GM23248 (cell line): ENCODE measurements at regions not wholly inside any gene's neighbourhood (a gene's known extent, or its start where the extent isn't known, plus 50 kb on each side); places are given as distances from the start of the nearest gene placed in this dataset.

ENCODE experiments used
- DNase-seq: peaks from one replicate; pipeline ENCODE4 v3.0.0-alpha.2; 2015
- H2AFZ ChIP-seq: fragments of 200-600 bp; sonication (generic); 2 replicates; pipeline ENCODE4 v1.6.1; 2016; ENCODE audit warnings: antibody characterized with exemption
- H3F3A ChIP-seq: fragments of 200-600 bp; sonication (generic); 2 replicates; pipeline ENCODE4 v1.6.1; 2016; ENCODE audit warnings: mild to moderate bottlenecking, antibody characterized with exemption, mixed run types; ENCODE audit not compliant: insufficient read depth
- H3K27ac ChIP-seq: fragments of 200-600 bp; sonication (generic); 2 replicates; pipeline ENCODE4 v1.5.1; 2016; ENCODE audit warnings: mild to moderate bottlenecking
- H3K27me3 ChIP-seq: fragments of 200-600 bp; sonication (generic); replicated peaks from 2 replicates; pipeline ENCODE4 v1.6.1; 2016; ENCODE audit warnings: mild to moderate bottlenecking; ENCODE audit not compliant: insufficient read depth
- H3K36me3 ChIP-seq: fragments of 200-600 bp; sonication (generic); 2 replicates; pipeline ENCODE4 v1.6.1; 2016; ENCODE audit warnings: low read depth, mild to moderate bottlenecking
- H3K4me1 ChIP-seq: fragments of 200-600 bp; sonication (generic); 2 replicates; pipeline ENCODE4 v1.6.1; 2016; ENCODE audit warnings: mild to moderate bottlenecking; ENCODE audit not compliant: insufficient read depth
- H3K4me2 ChIP-seq: fragments of 200-600 bp; sonication (generic); one replicate; pipeline ENCODE4 v1.6.1; 2016; ENCODE audit warnings: mild to moderate bottlenecking; ENCODE audit not compliant: unreplicated experiment
- H3K4me3 ChIP-seq: fragments of 200-600 bp; sonication (generic); 2 replicates; pipeline ENCODE4 v1.5.1; 2016; ENCODE audit warnings: mild to moderate bottlenecking
- H3K79me2 ChIP-seq: fragments of 200-600 bp; sonication (generic); 2 replicates; pipeline ENCODE4 v1.6.1; 2016; ENCODE audit warnings: mild to moderate bottlenecking; ENCODE audit not compliant: insufficient read depth
- H3K9ac ChIP-seq: fragments of 200-600 bp; sonication (generic); 2 replicates; pipeline ENCODE4 v1.6.1; 2016; ENCODE audit warnings: mild to moderate bottlenecking
- H3K9me2 ChIP-seq: fragments of 200-600 bp; sonication (generic); 2 replicates; pipeline ENCODE4 v1.6.1; 2016; ENCODE audit warnings: mixed run types, mild to moderate bottlenecking, moderate library complexity; ENCODE audit not compliant: insufficient read depth
- H3K9me3 ChIP-seq: fragments of 200-600 bp; sonication (generic); one replicate; pipeline ENCODE4 v1.6.1; 2017; ENCODE audit warnings: low read depth
- H4K20me1 ChIP-seq: fragments of 200-600 bp; sonication (generic); 2 replicates; pipeline ENCODE4 v1.6.0; 2016; ENCODE audit not compliant: insufficient read depth
- EZH2 ChIP-seq: fragments of 200-600 bp; sonication (generic); IDR thresholded peaks from 2 replicates; pipeline ENCODE4 v1.6.1; 2018; ENCODE audit warnings: antibody characterized with exemption, mild to moderate bottlenecking; ENCODE audit not compliant: insufficient read depth, poor library complexity, severe bottlenecking
- EZH2phosphoT487 ChIP-seq: fragments of 200-600 bp; sonication (generic); IDR thresholded peaks from 2 replicates; pipeline ENCODE4 v1.6.1; 2018; ENCODE audit warnings: antibody characterized with exemption, moderate library complexity, mild to moderate bottlenecking, low read depth; ENCODE audit not compliant: insufficient read depth
- WGBS, 2 experiments: methylation state at CpG; one replicate each; pipeline ENCODE4 v1.1.6; 2015 to 2017; ENCODE audit warnings: low lambda C conversion rate in 2 of 2, low coverage in 1 of 2; ENCODE audit errors: missing lambda C conversion rate in 2 of 2; 5-methylcytosine and 5-hydroxymethylcytosine counted together
- in situ Hi-C: fragments of 300-500 bp; cut with MboI; formaldehyde crosslinking; loops from 2 replicates; pipeline ENCODE4 v1.15.0; 2020

DNA sequence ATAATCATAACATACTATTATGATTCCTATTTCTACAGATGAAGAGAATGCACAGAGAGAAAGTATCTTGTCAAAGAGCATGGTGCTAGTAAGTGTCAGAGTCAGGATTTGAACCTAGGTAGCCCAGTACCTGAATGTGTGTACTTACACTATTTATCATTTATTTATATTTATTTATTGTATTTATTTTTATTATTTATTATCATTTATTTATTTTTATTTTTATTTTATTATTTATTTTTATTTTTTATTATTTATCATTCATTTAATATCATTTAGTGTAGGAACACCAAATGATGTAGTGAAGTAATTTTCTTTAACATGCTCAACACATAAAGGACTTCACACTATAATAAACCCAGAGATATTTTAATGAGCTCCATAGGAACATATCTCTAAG, 209.4 kb upstream of the ZFP42 start:
- H3K27me3 ChIP-seq: no peaks in the 10 kb centered on the region
- in situ Hi-C loops: no loop called here
- DNase-seq: no peak
- no peak overlapping the region for H3K4me2 ChIP-seq
- no peaks in the 10 kb centered on the region for H3K36me3 ChIP-seq
- H3K9me3 ChIP-seq: no peaks in the 10 kb centered on the region
- H3K27ac ChIP-seq: no peak overlapping the region
- H4K20me1 ChIP-seq: no peaks in the 10 kb centered on the region
- H3K4me1 ChIP-seq: no peaks in the 10 kb centered on the region
- no peak overlapping the region for H2AFZ ChIP-seq
- TF ChIP-seq EZH2: no peak
- TF ChIP-seq EZH2phosphoT487: no peak
- no peak overlapping the region for H3K9ac ChIP-seq
- no peak overlapping the region for H3K4me3 ChIP-seq
- H3K79me2 ChIP-seq: no peaks in the 10 kb centered on the region
- H3F3A ChIP-seq: no peaks in the 10 kb centered on the region
- H3K9me2 ChIP-seq: no peaks in the 10 kb centered on the region

DNA sequence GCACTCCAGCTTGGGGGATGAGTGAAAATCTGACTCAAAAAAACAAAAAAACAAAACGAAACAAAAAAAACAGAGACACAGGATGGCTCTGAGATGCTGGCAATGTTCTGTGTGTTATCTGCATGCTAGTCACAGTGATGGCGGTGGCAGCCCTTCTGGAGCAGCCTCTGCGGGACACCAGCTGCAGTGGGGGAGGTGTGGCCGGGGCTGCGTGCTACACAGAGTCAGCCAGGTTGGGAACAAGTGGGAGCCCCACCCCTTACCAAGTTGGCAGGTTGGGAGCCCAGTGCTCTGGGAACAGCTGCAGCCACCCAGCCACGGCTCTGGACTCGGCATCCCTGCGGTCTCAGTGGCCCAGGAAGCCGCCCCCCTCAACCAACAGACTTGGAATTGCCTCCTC, 206.5 kb upstream of the ZFP42 start:
- no peak for DNase-seq
- no peaks in the 10 kb centered on the region for H3K4me1 ChIP-seq
- no peaks in the 10 kb centered on the region for H3K9me3 ChIP-seq
- H3K4me3 ChIP-seq: no peak overlapping the region
- no peaks in the 10 kb centered on the region for H3K79me2 ChIP-seq
- 32 to 36% methylated on average over 9 of the region's 9 CpGs for WGBS, 2 experiments
- H3K27me3 ChIP-seq: no peaks in the 10 kb centered on the region
- in situ Hi-C loops: no loop called here
- no peaks in the 10 kb centered on the region for H3F3A ChIP-seq
- H3K4me2 ChIP-seq: no peak overlapping the region
- no peaks in the 10 kb centered on the region for H3K36me3 ChIP-seq
- no peak overlapping the region for H2AFZ ChIP-seq
- H3K27ac ChIP-seq: no peak overlapping the region
- TF ChIP-seq EZH2 (no peak), EZH2phosphoT487 (no peak)
- no peaks in the 10 kb centered on the region for H3K9me2 ChIP-seq
- H4K20me1 ChIP-seq: no peaks in the 10 kb centered on the region
- no peak overlapping the region for H3K9ac ChIP-seq

DNA sequence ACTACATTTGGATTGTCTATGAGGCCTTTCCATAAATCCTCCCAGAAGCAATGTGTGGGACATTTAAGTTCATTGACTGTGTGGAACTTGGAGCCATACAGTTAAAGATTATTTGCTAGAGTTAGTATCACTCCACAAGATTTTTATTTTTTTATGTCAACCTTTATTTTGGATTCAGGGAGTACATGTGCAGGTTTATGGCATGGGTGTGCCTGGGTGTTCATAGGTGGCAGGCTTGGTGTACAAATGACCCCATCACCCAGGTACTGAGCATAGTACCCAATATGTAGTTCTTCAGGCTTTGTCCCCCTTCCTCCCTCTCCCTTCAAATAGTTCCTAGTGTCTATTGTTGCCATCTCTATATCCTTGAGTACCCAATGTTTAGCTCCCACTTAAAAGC, 199.8 kb upstream of the ZFP42 start:
- no peaks in the 10 kb centered on the region for H4K20me1 ChIP-seq
- DNase-seq: no peak
- no peak overlapping the region for H3K4me3 ChIP-seq
- no peak overlapping the region for H2AFZ ChIP-seq
- H3K9me3 ChIP-seq: no peaks in the 10 kb centered on the region
- no peaks in the 10 kb centered on the region for H3K36me3 ChIP-seq
- no peak for TF ChIP-seq EZH2phosphoT487
- no peak for TF ChIP-seq EZH2
- H3F3A ChIP-seq: no peaks in the 10 kb centered on the region
- no peaks in the 10 kb centered on the region for H3K4me1 ChIP-seq
- H3K27ac ChIP-seq: no peak overlapping the region
- no peaks in the 10 kb centered on the region for H3K27me3 ChIP-seq
- H3K9ac ChIP-seq: no peak overlapping the region
- H3K4me2 ChIP-seq: no peak overlapping the region
- no peaks in the 10 kb centered on the region for H3K9me2 ChIP-seq
- in situ Hi-C loops: no loop called here
- no peaks in the 10 kb centered on the region for H3K79me2 ChIP-seq

DNA sequence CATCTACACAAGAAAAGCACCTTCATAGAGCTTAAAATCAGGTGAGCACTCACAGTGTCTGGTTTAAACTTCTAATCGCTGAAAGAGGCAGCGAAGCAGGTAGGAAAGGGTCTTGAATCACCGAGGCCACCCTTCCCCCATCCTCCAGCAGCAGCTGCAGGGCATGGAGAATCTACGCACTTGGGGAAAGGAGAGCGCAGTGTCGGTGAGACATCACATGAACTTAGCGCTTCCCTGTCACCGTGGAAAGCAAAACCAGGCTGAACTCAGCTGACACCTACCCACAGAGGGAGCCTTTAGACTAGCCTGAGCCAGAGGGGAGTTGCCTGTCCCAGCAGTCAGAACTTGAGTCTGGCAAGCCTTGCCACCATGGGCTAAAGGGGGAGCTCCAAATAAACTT, 197.2 kb upstream of the ZFP42 start:
- H3K27ac ChIP-seq: no peak overlapping the region
- no peaks in the 10 kb centered on the region for H3K79me2 ChIP-seq
- DNase-seq: no peak
- TF ChIP-seq EZH2phosphoT487: no peak
- TF ChIP-seq EZH2: no peak
- H3K4me3 ChIP-seq: no peak overlapping the region
- H3K4me1 ChIP-seq: no peaks in the 10 kb centered on the region
- H3K4me2 ChIP-seq: no peak overlapping the region
- no peak overlapping the region for H2AFZ ChIP-seq
- no peaks in the 10 kb centered on the region for H3K36me3 ChIP-seq
- H3K9me2 ChIP-seq: no peaks in the 10 kb centered on the region
- H3K9me3 ChIP-seq: no peaks in the 10 kb centered on the region
- H3F3A ChIP-seq: no peaks in the 10 kb centered on the region
- H3K27me3 ChIP-seq: no peaks in the 10 kb centered on the region
- WGBS, 2 experiments: 52 to 65% methylated on average over 8 of the region's 8 CpGs
- no peaks in the 10 kb centered on the region for H4K20me1 ChIP-seq
- no peak overlapping the region for H3K9ac ChIP-seq
- in situ Hi-C loops: no loop called here

DNA sequence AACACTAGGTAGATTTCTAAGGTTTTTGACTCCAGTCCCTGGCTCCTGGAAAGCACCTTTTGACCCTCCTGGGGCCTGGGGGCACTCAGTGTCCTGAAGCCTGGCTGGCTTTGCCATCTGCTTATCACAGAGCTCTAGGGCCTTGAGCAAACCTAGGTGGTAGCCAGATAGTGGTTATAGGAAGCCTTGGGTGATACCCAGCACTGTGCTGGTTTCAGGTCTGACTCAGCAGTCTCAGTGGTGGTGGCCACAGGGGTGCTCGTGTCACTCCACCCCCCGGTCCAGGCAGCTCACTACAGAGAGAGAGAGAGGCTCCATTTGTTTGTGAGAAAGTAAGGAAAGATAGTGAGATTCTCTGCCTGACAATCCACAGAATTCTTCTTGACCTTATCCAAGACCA, 195.8 kb upstream of the ZFP42 start:
- 3 to 4% methylated on average over 2 of the region's 2 CpGs for WGBS, 2 experiments
- in situ Hi-C loops: no loop called here
- Histone ChIP-seq H3K36me3 (no peaks in the 10 kb centered on the region), H3K9me3 (no peaks in the 10 kb centered on the region), H3K9me2 (no peaks in the 10 kb centered on the region), H2AFZ (no peak overlapping the region), H3K27ac (no peak overlapping the region), H3F3A (no peaks in the 10 kb centered on the region), H3K9ac (no peak overlapping the region), H3K27me3 (no peaks in the 10 kb centered on the region), H3K4me2 (no peak overlapping the region), H3K79me2 (no peaks in the 10 kb centered on the region), H3K4me1 (no peaks in the 10 kb centered on the region), H4K20me1 (no peaks in the 10 kb centered on the region), H3K4me3 (no peak overlapping the region)
- TF ChIP-seq EZH2: no peak
- TF ChIP-seq EZH2phosphoT487: no peak
- no peak for DNase-seq
